Vagina (tissue), 2 donors: ENCODE measurements at regions not wholly inside any gene's neighbourhood (a gene's known extent, or its start where the extent isn't known, plus 50 kb on each side); places are given as distances from the start of the nearest gene placed in this dataset.

Source experiments
- CTCF ChIP-seq, 3 experiments: fragments of 450-650 bp in 2 of 3; fragments of 200-600 bp in 1 of 3; sonication (generic) in 1 of 3; IDR thresholded peaks; one replicate each; pipeline ENCODE4 v1.5.1; 2017 to 2019; ENCODE audit warnings: antibody characterized with exemption in 3 of 3, mild to moderate bottlenecking in 2 of 3, moderate library complexity in 2 of 3
- POLR2A ChIP-seq, 2 donors: fragments of 450-650 bp; IDR thresholded peaks; one replicate each; pipeline ENCODE4 v1.6.1; 2017; ENCODE audit warnings: antibody characterized with exemption in 2 of 2, mild to moderate bottlenecking in 2 of 2, moderate library complexity in 2 of 2
- POLR2AphosphoS5 ChIP-seq, 2 donors: sonication (generic); formaldehyde crosslinking; IDR thresholded peaks; one replicate each; pipeline ENCODE4 v1.9.0; 2017; ENCODE audit warnings: antibody characterized with exemption in 2 of 2, mild to moderate bottlenecking in 2 of 2, low read depth in 1 of 2; ENCODE audit not compliant: insufficient read depth in 1 of 2

- TF ChIP-seq CTCF (IDR thresholded peaks at IDR 0.05) (no peak), POLR2AphosphoS5 (IDR thresholded peaks at IDR 0.05; ENCODE audit: insufficient read depth in 1 of 2, low read depth in 1 of 2) (no peak), POLR2A (IDR thresholded peaks at IDR 0.05) (no peak)
Measured at GRCh38 chr1:5478156-5478695, 514.0 kb downstream of the NPHP4 start.
